HG03103 (cell line): ENCODE measurements at regions not wholly inside any gene's neighbourhood (a gene's known extent, or its start where the extent isn't known, plus 50 kb on each side); places are given as distances from the start of the nearest gene placed in this dataset.
"Not testable (repeated sequence)": the region's sequence is repeated elsewhere in the genome, so short reads cannot be mapped to it uniquely, and the experiment has no call there.

Experiments used
- ATAC-seq: cut with Tn5 transposase; IDR thresholded peaks from one replicate; pipeline ENCODE4 v1.9.1; 2021; ENCODE audit warnings: low read depth; ENCODE audit not compliant: unreplicated experiment

GRCh38 chr17:77528516-77529327 is 388.0 kb downstream of the SEC14L1 start:
- no peak for ATAC-seq

GRCh38 chr17:77529328-77529650 is 388.5 kb downstream of the SEC14L1 start:
- ATAC-seq: no peak

- ATAC-seq: no peak
Observed at GRCh38 chr17:77530591-77530990, 389.8 kb downstream of the SEC14L1 start.

GRCh38 chr17:77531002-77531401 is 390.2 kb downstream of the SEC14L1 start:
- ATAC-seq: no peak

- ATAC-seq: no peak
Observed at GRCh38 chr17:77531641-77532040, 390.9 kb downstream of the SEC14L1 start.

- not testable (repeated sequence) for ATAC-seq
Observed at GRCh38 chr17:77533697-77534096, 392.9 kb downstream of the SEC14L1 start.

- no peak for ATAC-seq
Observed at GRCh38 chr17:77534137-77534536, 393.4 kb downstream of the SEC14L1 start.

GRCh38 chr17:77535435-77535834 is 394.7 kb downstream of the SEC14L1 start:
- no peak for ATAC-seq

- no peak for ATAC-seq
Observed at GRCh38 chr17:77535892-77536291, 395.1 kb downstream of the SEC14L1 start.

- no peak for ATAC-seq
Observed at GRCh38 chr17:77537566-77537965, 396.8 kb downstream of the SEC14L1 start.

GRCh38 chr17:77540531-77540930 is 399.8 kb downstream of the SEC14L1 start:
- no peak for ATAC-seq

GRCh38 chr17:77540975-77541374 is 400.2 kb downstream of the SEC14L1 start:
- ATAC-seq: no peak

- no peak for ATAC-seq
Observed at GRCh38 chr17:77542011-77542410, 401.2 kb downstream of the SEC14L1 start.

GRCh38 chr17:77542551-77543490 is 402.1 kb downstream of the SEC14L1 start:
- no peak for ATAC-seq

- no peak for ATAC-seq
Observed at GRCh38 chr17:77543801-77544200, 403.0 kb downstream of the SEC14L1 start.

GRCh38 chr17:77544347-77545110 is 403.8 kb downstream of the SEC14L1 start:
- ATAC-seq: no peak

- no peak for ATAC-seq
Observed at GRCh38 chr17:77546772-77547241, 406.0 kb downstream of the SEC14L1 start.

- no peak for ATAC-seq
Observed at GRCh38 chr17:77548967-77549366, 408.2 kb downstream of the SEC14L1 start.

GRCh38 chr17:77549726-77550366 is 408.7 kb upstream of the TNRC6C start:
- ATAC-seq: no peak

GRCh38 chr17:77553459-77554066 is 404.9 kb upstream of the TNRC6C start:
- ATAC-seq: no peak
